ENCODE measurements at regions not wholly inside any gene's neighbourhood (a gene's known extent, or its start where the extent isn't known, plus 50 kb on each side); places are given as distances from the start of the nearest gene placed in this dataset.

DNA sequence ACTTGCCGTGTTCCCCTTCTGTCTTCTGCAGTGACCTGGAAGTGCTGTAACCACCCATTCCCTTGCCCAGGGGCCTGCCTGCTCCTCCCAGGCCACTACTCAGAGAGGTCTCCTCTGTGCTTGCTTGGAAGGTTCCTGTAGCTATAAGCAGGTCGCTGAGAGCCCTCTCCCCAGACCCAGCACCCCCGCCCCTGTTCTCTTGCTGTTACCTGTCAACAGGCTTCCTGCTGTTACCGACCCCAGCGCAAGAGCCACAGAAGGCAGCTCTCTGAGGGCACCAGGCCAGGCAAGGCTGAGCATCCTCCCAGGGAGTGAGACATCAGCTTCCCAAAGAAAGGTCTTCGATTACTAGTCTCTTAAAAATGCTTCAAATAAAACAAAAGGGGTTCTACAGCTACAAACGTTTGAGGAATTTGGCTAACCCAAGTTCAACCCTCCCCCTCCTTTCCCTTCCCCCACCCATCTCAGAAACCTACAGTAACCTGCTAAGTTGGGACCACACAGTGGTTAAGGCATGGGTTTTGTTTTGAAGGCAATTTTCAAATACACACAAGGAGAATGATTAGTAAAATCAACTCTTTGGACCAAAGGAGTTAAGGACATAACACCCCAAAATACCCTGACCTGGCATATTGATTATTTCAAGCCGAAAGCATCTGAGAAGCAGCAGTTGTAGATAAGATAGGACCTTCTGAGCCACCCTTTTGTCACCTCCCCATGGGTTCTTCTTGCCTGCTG lies 74.9 kb upstream of the MFGE8 start (continued):
- TF ChIP-seq, protein P1, sequence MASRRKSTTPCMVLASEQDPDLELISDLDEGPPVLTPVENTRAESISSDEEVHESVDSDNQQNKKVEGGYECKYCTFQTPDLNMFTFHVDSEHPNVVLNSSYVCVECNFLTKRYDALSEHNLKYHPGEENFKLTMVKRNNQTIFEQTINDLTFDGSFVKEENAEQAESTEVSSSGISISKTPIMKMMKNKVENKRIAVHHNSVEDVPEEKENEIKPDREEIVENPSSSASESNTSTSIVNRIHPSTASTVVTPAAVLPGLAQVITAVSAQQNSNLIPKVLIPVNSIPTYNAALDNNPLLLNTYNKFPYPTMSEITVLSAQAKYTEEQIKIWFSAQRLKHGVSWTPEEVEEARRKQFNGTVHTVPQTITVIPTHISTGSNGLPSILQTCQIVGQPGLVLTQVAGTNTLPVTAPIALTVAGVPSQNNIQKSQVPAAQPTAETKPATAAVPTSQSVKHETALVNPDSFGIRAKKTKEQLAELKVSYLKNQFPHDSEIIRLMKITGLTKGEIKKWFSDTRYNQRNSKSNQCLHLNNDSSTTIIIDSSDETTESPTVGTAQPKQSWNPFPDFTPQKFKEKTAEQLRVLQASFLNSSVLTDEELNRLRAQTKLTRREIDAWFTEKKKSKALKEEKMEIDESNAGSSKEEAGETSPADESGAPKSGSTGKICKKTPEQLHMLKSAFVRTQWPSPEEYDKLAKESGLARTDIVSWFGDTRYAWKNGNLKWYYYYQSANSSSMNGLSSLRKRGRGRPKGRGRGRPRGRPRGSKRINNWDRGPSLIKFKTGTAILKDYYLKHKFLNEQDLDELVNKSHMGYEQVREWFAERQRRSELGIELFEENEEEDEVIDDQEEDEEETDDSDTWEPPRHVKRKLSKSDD (conservative IDR thresholded peaks at IDR 0.05; ENCODE audit: low read length) = no peak
- TF ChIP-seq NCOA1 (IDR thresholded peaks at IDR 0.05; ENCODE audit: low read depth) (no peak), SOX6 (IDR thresholded peaks at IDR 0.05) (peak; percentile 28; the same call in 1 of the 2 replicates), ZNF583 (CRISPR knock-in tag; IDR thresholded peaks at IDR 0.05) (no peak), BRF1 (IDR thresholded peaks at IDR 0.05; ENCODE audit: borderline replicate concordance, extremely low read depth, insufficient read length) (no peak), POLR2AphosphoS5 (IDR thresholded peaks at IDR 0.05; ENCODE audit: control insufficient read depth, insufficient read depth, low read depth, low read length) (peak; percentile 29; the same call in 1 of the 2 replicates), TAF1 (IDR thresholded peaks at IDR 0.05; ENCODE audit: control insufficient read depth, extremely low read depth, insufficient read depth, low read length, severe bottlenecking) (peak; percentile 5), JUND (IDR thresholded peaks at IDR 0.05; ENCODE audit: borderline replicate concordance, low read depth, low read length) (no peak), JUND (tag; IDR thresholded peaks at IDR 0.05; ENCODE audit: borderline replicate concordance, low read depth, low read length) (peak; percentile 10; the same call in 1 of the 3 replicates), SMARCE1 (IDR thresholded peaks at IDR 0.05) (peak; percentile 61), NR2C1 (IDR thresholded peaks at IDR 0.05) (no peak; the same call in 1 of the 2 replicates), NR2C1 (tag; IDR thresholded peaks at IDR 0.05) (0 out of 2 replicates have a peak, but pooled peaks have one; percentile 33), GATAD2B (IDR thresholded peaks at IDR 0.05; ENCODE audit: borderline replicate concordance) (peak; percentile 72), PRPF4 (IDR thresholded peaks at IDR 0.05; ENCODE audit: insufficient read depth, low read depth, low read length, poor library complexity, severe bottlenecking) (no peak), FOSL1 (tag; conservative IDR thresholded peaks at IDR 0.05) (0 out of 2 replicates have a peak, but pooled peaks have one; percentile 12)
- TF ChIP-seq, protein P2, sequence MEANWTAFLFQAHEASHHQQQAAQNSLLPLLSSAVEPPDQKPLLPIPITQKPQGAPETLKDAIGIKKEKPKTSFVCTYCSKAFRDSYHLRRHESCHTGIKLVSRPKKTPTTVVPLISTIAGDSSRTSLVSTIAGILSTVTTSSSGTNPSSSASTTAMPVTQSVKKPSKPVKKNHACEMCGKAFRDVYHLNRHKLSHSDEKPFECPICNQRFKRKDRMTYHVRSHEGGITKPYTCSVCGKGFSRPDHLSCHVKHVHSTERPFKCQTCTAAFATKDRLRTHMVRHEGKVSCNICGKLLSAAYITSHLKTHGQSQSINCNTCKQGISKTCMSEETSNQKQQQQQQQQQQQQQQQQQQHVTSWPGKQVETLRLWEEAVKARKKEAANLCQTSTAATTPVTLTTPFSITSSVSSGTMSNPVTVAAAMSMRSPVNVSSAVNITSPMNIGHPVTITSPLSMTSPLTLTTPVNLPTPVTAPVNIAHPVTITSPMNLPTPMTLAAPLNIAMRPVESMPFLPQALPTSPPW (CRISPR knock-in tag; IDR thresholded peaks at IDR 0.05) = 0 out of 2 replicates have a peak, but pooled peaks have one; percentile 14
- TF ChIP-seq, protein P3, sequence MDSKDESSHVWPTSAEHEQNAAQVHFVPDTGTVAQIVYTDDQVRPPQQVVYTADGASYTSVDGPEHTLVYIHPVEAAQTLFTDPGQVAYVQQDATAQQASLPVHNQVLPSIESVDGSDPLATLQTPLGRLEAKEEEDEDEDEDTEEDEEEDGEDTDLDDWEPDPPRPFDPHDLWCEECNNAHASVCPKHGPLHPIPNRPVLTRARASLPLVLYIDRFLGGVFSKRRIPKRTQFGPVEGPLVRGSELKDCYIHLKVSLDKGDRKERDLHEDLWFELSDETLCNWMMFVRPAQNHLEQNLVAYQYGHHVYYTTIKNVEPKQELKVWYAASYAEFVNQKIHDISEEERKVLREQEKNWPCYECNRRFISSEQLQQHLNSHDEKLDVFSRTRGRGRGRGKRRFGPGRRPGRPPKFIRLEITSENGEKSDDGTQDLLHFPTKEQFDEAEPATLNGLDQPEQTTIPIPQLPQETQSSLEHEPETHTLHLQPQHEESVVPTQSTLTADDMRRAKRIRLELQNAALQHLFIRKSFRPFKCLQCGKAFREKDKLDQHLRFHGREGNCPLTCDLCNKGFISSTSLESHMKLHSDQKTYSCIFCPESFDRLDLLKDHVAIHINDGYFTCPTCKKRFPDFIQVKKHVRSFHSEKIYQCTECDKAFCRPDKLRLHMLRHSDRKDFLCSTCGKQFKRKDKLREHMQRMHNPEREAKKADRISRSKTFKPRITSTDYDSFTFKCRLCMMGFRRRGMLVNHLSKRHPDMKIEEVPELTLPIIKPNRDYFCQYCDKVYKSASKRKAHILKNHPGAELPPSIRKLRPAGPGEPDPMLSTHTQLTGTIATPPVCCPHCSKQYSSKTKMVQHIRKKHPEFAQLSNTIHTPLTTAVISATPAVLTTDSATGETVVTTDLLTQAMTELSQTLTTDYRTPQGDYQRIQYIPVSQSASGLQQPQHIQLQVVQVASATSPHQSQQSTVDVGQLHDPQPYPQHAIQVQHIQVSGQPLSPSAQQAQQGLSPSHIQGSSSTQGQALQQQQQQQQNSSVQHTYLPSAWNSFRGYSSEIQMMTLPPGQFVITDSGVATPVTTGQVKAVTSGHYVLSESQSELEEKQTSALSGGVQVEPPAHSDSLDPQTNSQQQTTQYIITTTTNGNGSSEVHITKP (IDR thresholded peaks at IDR 0.05; ENCODE audit: partially characterized antibody) = peak; percentile 84

All from K562 (cell line).